Esophagus muscularis mucosa (tissue), 4 donors: ENCODE measurements at regions not wholly inside any gene's neighbourhood (a gene's known extent, or its start where the extent isn't known, plus 50 kb on each side); places are given as distances from the start of the nearest gene placed in this dataset.

ENCODE experiments used
- CTCF ChIP-seq, 3 experiments: fragments of 200-600 bp in 2 of 3; fragments of 450-650 bp in 1 of 3; sonication (generic) in 2 of 3; IDR thresholded peaks; one replicate each; pipeline ENCODE4 v1.5.1; 2017 to 2019; ENCODE audit warnings: antibody characterized with exemption in 3 of 3, mild to moderate bottlenecking in 2 of 3, moderate library complexity in 1 of 3
- EP300 ChIP-seq: sonication (generic); formaldehyde crosslinking; IDR thresholded peaks from one replicate; pipeline ENCODE4 v1.6.1; 2017; ENCODE audit warnings: antibody characterized with exemption
- POLR2AphosphoS5 ChIP-seq, 2 donors: sonication (generic); formaldehyde crosslinking; IDR thresholded peaks; one replicate each; pipeline ENCODE4 v1.6.1; 2017; ENCODE audit warnings: antibody characterized with exemption in 2 of 2

DNA sequence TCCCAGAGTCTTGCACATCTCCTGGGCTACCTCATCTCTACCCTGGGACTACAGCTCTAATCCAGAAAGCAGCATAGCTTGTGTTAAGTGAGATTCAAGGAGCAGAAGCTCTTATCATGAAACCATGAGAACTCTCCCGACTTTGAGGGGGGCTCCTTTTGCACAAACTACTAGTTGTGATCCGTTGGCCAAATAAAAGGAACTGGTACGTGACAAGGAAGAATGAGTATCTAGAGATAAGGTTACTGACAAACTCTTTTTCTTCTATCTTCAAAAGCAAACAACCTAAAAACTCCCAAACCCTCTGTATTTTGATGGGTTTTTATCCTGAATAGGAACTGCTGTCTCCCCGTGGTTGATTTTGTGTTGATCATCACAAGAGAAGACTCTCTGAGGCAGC, 168.5 kb downstream of the SLC24A2 start:
- TF ChIP-seq CTCF (IDR thresholded peaks at IDR 0.05): no peak
- TF ChIP-seq POLR2AphosphoS5 (IDR thresholded peaks at IDR 0.05): no peak
- TF ChIP-seq EP300: no peak
